GM18498 (cell line): ENCODE measurements at regions not wholly inside any gene's neighbourhood (a gene's known extent, or its start where the extent isn't known, plus 50 kb on each side); places are given as distances from the start of the nearest gene placed in this dataset.

Experiments used
- ATAC-seq: cut with Tn5 transposase; IDR thresholded peaks from one replicate; pipeline ENCODE4 v1.9.1; 2021; ENCODE audit warnings: mild to moderate bottlenecking, moderate library complexity; ENCODE audit not compliant: unreplicated experiment

- no peak for ATAC-seq
Measured at GRCh38 chr9:89721176-89721700, 116.4 kb downstream of the GADD45G start.

DNA sequence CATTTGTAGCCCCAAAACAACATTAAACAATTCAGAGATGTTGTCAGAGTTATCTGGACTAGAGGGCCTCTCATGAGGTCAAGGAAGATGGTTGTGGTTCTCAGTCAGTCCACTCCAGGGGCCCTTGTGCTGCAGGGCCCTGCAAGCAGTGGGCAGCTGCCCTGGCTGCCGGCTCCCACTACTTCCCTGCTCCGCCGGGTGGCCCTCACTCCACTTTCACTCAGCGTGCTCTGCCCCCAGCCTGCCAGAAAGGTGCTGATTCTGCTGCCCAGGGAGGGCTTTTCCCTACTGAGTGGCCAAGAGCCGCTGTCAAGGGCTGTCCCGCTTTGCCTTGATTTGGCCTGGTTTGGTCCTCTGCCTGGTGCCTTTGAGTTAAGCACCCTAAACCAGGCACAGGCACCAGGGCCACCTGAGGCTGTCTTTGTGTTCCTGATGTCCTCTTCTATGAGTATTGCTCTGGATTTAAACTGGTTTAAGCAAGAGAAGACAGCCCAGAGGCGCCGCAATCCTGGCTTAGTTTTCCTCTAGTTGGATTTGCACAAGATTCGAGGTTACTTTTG lies 117.2 kb downstream of the GADD45G start:
- ATAC-seq = no peak

DNA sequence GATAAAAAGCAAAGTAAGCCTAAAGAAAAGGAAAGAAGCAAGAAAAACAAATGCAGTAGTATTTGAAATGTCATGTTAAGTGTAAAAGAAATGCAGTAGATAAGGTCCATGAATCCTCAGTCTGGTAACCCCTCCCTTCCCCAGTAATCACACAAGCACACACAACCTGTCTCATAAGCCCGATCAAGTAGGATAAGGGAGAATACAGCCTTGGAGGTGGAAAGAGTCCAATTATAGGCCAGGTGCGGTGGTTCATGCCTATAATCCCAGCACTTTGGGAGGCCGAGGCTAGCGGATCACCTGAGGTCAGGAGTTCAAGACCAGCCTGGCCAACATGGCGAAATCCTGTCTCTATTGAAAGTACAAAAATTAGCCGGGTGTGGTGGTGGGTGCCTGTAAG lies 117.9 kb downstream of the GADD45G start:
- ATAC-seq = no peak

- ATAC-seq = no peak
Measured at GRCh38 chr9:89723469-89724100, 118.8 kb downstream of the GADD45G start.

DNA sequence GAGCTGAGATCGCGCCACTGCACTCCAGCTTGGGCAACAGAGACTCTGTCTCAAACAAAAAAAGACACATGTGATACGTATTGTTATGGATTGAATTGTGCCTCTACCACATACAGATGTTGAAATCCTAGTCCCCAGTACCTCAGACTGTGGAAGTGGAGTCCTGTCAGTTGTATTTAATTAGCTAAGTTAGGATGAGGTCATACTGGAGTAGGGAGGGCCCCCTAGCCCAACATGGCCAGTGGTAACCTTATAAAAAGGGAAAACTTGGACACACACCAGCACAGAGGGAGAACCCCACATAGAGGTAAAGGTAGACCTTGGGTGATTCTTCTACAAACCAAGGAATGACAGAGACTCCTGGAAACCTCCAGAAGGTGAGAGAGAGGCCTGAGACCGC lies 119.8 kb downstream of the GADD45G start:
- ATAC-seq = no peak

DNA sequence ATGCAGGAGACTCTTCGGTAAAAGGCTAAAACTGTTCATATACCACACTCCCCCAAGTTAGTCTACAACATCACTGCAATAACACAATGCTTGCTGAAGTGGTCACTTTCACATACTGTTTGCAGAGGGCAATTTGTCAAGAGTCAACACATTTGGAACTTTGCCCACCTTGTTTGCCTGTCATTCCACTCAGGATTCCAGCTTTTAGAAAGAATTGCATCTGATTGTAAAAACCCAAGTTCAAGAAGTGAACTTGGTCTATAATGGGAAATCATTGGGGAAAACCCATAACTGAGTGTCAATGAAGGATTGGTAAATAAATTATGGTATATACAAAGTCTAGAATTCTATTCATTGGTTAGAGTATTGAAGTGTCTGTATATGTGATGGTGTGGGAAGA lies 120.5 kb downstream of the GADD45G start:
- ATAC-seq = no peak

GRCh38 chr9:89729954-89730530 lies 125.2 kb downstream of the GADD45G start:
- no peak for ATAC-seq

DNA sequence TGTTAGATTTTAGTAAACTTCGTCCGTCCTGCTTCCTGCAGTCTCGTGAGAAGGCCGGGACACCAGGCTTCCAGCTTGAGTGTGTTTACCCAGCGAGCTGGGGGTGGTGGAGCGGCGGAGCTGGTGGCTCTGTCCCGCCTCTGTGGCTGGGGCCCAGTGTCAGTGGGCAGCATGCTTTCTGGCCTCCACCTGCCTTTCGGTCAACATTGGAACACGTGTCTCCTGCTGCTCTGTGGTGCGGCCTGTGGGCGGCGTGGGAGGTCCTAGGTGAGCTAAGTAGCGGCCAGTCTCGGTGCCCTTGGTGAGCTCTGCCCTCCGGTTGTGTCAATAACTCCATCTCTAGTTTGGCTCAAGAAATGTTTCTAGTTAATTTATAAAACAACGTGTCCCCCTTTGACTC lies 125.9 kb downstream of the GADD45G start:
- no peak for ATAC-seq

- no peak for ATAC-seq
Measured at GRCh38 chr9:89731262-89732182, 126.7 kb downstream of the GADD45G start.

DNA sequence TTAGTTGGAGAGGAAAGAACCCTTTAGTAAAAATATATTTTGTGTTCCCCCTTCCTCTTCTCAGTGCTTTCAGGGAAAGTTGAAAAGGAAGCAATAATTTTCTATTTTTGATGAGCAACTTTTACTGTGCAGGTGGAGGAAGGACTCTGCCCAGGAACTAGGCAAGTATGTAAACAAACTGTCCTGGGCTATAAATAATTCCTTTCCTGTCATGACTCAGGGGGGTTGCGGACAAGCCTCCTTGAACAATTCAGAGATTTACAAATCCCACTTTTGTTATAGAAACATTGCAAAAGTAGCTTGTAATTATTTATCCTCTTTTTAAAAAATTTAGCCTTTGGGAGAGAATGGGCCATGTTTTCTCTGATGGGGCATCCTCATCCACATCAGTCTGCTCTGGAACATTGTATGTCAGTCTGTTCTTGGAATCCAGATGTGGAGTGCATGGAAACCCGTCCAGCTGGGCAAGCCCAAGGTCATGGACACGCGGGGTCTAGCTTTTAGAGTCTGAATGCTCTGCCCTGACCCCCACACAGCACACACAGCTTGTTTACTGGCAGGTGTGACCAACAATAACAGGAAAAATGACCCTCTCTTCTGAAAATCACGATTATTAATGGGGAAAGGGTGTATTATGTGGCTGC lies 127.6 kb downstream of the GADD45G start:
- no peak for ATAC-seq

DNA sequence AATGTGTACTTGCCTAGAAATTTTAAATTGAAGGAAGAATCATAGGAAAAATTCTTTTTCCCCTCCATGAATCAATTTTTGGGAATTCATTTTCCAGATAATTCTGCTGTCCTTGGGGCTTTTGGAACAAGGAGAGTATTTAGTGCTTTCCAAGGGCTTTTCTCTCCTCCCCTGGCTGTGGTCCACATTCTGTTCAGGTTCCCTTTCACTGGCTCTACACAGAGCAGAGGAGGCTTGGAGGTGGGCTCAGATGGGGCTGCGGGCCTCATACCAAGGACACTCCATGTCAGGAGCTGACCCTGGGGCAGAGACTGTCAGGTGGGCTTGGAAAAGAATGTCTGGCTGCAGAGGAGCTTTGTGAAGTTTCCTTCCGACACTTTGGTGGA lies 128.1 kb downstream of the GADD45G start:
- no peak for ATAC-seq

GRCh38 chr9:89734600-89735041 lies 129.8 kb downstream of the GADD45G start:
- ATAC-seq = no peak

- no peak for ATAC-seq
Measured at GRCh38 chr9:89738137-89738932, 133.5 kb downstream of the GADD45G start.

DNA sequence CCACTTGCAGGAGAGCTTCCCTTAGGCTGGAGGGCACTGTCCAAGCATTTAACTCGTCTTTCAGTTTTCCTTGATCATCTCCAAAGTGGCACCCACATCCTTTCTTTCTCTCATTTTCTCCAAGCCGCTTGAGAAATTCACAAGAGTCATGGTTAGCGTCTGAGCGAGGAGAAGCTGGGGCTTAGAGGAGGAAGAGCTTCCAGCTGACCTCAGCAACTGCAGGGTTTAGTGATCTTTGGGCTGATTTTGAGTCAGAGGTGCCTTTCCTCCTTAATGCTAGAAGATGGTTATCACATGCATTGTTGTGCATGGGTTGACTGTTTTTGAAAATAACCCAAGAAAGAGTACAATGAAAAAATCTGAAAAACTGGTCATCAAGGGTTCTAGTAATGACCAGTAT lies 134.7 kb downstream of the GADD45G start:
- no peak for ATAC-seq

DNA sequence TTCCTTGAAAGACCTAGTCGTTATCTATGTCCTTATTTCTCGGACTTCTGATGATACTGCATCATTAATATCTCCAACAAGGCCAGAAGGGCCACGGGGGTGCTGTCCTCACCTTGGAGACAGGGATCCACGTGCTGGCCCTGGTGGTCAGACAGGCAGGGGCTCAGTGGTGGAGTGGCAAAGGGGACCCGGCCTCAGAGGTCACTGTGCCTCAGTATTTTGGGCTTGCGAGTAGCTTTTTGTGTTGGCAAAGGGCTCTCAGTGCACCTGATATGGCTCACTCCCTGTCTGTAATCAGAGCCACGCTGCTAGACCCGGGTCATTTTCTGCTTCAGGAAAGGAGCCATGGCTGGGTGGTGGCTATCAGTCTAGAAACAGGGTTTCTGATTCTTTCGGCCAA lies 135.1 kb downstream of the GADD45G start:
- ATAC-seq = no peak

- ATAC-seq = no peak
Measured at GRCh38 chr9:89740722-89741121, 135.9 kb downstream of the GADD45G start.

DNA sequence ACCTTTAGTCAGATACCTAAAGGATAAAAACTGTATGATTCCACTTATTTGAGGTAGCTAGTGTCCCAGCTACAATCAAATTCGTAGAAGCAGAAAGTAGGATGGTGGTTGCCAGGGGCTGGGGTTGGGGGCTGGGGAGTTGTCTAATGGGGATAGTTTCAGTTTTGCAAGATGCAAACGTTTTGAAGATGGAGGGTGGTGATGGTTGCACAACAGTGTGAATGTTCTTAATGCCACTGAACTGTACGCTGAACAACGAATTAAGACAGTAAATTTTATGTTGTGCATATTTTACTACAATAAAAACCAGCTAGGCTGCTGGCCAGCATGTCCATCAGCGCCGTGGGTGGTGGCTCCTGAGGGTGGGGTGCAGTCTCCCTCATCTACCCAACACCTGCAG lies 137.8 kb downstream of the GADD45G start:
- ATAC-seq = no peak

DNA sequence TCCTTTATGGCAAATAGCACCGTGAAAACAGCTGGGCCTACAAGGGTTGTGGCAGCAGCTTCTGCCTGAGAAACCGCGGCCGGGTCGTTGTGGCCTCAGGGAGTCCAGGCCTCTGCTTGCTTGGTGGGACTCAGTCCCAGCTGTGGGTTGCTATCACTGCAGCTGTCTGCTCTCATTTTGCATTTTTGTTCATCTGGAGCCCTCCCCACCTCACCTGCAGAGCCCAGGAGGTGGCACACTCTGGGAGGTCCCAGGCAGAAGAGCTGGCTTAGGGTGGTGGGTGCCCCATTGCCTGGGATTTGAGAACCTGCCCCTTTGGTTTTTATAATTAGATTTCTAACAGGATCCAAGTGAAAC lies 138.4 kb downstream of the GADD45G start:
- ATAC-seq = peak; percentile 57

DNA sequence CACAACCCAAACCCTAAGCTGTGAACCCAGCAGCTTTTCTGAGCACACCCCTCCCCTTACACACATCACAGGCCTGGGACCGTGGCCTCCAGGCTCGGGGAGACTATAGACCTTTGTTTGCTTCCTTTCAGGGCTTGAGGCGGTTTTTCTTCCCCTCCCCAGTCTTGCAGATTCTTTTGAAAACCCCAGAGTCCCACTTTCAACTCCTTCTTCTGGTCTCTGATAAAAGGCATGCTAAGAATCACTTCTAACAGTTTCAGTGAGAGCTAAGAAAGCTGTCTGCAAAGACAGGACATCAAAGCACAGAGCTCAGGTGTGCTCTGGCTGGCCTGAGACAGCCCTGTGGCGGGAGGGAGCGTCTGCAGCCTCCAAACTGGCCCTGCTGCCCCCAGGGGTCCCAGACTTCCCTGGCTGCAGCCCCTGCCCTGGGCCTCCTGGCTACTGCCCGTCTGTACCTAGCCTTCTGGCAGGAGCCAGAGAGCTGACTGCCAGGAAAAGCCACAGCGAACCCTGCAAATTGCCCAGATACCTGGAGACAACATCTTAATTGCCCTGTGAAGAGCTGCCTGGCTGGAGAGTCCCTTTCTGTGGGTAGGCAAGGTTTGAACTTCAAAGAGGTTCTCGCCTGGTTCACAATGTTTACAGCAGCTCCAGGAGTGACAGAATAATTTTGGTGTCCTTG lies 138.9 kb downstream of the GADD45G start:
- ATAC-seq = peak; percentile 51

GRCh38 chr9:89744255-89744648 lies 139.4 kb downstream of the GADD45G start:
- ATAC-seq = no peak
